ENCODE measurements at regions not wholly inside any gene's neighbourhood (a gene's known extent, or its start where the extent isn't known, plus 50 kb on each side); places are given as distances from the start of the nearest gene placed in this dataset.

DNA sequence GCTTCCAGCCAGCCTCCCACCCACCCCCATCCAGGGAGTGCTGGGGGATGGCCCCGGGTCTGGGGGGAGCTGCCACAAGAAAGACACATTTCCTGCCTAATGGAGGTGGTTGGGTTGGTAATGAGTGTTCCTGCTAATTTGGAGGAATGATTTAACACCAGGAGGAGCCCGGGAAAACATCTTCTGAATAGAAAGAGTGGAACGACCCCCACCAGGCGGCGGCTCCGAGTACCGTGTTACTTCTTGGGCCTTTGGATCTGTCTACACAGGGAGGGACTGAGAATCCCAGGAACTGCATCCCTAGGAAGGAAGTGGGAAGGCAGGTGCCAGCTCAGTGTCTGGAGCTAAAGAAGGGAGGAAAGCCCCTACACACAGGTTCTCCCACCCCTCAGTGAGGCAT, 64.6 kb downstream of the TSPAN17 start:
- no peak for DNase-seq (ENCODE audit: low read depth)

- no peak for DNase-seq (ENCODE audit: low read depth)
Measured at GRCh38 chr5:176712546-176713304, 65.4 kb downstream of the TSPAN17 start.

- no peak for DNase-seq (ENCODE audit: low read depth)
Measured at GRCh38 chr5:176713409-176713808, 66.1 kb downstream of the TSPAN17 start.

GRCh38 chr5:176714067-176714466, 66.8 kb downstream of the TSPAN17 start:
- DNase-seq (ENCODE audit: low read depth), result no peak

DNA sequence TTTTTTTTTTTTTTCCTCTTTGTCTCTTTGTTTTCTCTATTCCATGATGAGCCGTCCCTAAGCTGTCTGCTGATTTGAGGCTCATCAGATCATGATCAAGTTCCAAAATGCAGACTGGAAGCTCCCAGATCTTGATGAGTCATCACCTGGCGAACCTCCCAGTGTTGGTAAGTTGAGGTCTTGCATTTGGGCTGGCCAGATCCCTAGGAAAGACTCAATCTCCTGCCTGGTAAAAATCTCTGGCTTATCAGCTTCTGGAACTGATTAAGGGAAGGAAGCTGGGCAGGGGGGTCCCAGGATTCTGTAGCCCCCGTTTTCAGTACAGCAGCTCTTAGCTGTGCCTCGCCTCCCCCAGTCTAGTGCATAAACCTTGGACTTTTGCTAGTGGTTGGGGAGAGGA, 69.0 kb downstream of the TSPAN17 start:
- peak; percentile 31 for DNase-seq (ENCODE audit: low read depth)

DNA sequence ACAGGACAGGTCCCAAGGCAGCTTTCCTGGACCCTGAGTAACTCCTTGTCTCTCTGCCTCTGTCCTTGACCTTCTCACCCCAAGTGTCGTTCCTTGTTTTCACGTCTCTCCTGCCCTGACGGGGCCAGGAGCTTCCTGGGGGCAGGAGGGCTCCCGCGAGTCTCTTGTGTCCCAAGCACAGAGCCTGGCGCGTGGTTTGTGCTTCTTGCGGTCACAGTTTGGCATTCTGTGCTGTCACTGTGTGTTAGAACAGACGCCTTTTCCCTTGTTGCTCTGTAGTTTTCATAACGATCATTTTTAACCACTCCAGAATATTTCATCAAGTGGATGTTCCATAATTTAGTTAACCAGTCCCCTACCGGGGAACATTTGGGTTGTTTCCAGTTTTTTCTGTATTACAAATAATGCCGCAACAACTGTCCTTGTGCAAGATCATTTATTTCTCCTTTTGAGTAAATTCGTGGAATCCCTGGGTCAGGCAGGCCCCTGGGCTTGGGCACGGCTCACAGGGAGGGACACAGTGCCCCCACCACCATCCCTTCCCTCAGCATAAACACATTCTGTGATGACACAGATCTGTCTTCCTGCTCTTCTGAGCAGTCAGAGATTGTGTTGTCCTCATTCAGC, 71.9 kb downstream of the TSPAN17 start:
- no peak for DNase-seq (ENCODE audit: low read depth)

GRCh38 chr5:176721509-176721908, 74.2 kb downstream of the TSPAN17 start:
- no peak for DNase-seq (ENCODE audit: low read depth)

GRCh38 chr5:176722757-176723156, 75.5 kb downstream of the TSPAN17 start:
- DNase-seq (ENCODE audit: low read depth), result no peak

DNA sequence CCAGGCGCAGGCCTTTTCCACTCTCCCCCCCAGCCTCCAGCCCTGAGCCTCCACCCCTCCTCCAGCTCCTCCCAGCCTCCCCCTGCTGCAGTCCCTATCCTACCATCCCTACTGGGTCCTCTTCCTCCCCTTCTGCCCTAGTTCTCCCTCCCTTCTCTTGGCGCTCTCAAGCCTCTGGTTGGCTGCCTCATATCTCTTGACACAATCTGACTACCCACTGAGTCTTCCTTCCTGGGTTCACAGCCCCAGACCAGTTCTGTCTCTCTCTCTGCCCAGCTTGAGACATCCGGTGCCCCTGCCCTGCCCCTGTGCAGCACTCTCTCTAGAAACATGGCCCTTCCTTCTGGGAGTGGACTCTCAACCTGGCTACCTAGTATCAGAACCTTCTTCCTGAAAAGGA, 76.2 kb downstream of the TSPAN17 start:
- no peak for DNase-seq (ENCODE audit: low read depth)

GRCh38 chr5:176724472-176724871, 77.2 kb downstream of the TSPAN17 start:
- DNase-seq (ENCODE audit: low read depth), result no peak

DNA sequence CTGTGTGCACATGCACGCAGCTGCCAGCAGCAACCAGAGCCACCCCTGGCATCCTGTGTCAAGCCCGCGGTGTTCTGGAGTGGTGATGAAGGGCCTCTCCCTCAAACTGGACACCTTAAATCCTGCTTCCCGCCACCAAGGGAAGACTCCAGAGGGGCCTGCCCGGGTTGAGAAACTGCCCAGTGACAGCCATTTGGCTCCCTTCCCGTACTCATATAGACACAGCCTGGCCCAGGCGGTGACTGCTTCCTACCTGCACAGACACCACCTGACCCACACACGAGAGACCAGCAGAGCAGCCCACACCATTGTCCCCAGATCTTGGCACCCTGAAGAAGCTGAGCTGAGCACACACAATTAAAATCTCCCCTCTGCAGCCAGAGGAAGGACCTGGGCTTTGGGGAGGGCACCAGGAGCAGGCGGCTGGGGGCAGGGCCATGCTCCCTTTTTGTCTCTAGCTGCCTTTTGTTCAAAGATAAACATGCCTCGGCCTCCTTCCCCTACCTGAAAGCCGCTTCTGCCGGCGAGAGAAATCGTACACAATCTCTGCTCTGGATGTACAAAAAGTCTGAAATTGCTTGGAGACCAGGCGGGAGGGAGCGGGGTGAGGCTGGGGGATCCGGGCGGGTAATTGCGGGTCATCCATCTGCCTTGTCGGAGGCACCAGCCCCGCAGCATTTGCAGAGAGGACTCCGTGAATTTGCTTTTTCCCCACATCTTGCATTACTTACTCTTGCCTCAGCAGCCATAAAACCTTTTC, 78.4 kb downstream of the TSPAN17 start:
- DNase-seq (ENCODE audit: low read depth), result no peak

GRCh38 chr5:176726746-176727527, 79.7 kb downstream of the TSPAN17 start:
- no peak for DNase-seq (ENCODE audit: low read depth)

- no peak for DNase-seq (ENCODE audit: low read depth)
Measured at GRCh38 chr5:176727528-176727900, 80.2 kb downstream of the TSPAN17 start.

- no peak for DNase-seq (ENCODE audit: low read depth)
Measured at GRCh38 chr5:176727983-176728675, 80.8 kb downstream of the TSPAN17 start.

DNA sequence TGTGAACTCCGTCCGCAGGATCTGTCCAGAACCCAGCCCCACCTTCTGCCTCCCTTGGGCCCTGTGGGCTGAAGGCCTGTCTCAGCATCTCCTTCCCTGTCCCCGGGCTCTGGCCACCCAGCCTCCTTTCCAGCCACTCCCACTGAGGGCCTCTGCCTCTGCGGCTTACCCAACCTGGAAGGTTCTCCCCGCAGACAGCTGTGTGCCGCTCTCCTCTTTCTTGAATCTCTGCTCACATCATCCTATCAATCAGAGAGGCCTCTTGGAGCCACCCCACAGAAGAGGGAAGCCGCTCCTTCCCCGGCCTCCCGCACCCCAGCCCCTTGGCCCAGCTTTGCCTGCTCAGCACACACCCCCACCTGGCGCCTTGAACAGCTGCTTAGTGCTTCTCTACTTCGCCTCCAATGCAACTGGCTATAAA, 81.5 kb upstream of the UNC5A start:
- no peak for DNase-seq (ENCODE audit: low read depth)

DNA sequence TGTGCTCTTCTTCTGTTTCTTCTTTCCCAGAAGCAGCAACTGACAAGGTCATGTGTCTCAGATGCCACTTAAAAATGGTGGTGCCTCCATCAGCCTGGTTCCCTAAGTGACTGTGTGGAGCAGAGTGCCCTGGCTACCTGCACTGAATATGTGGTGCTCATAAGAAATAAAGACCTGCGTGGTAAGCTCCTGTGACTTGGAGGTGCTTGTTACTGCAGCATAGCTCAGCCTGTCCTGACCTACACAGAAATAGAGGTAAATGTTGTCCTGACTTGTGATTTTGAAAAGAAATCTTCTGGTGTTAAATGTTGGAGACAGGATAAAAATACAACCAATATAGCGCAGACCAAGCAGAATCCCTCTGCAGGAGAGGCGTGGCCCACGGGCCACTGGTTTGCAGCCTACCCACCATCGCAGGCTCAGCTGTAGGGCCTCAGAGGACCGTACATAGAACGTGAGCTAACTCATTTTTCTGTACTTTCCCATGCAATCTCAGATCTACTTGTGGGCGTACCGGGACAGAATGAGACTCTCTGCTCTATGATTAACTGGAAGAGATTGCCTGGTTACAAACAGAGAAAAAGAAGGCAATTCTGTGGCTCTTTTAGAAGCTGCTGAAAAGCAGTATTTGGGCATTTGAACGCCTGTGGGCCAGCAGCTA, 79.4 kb upstream of the UNC5A start:
- DNase-seq (ENCODE audit: low read depth), result no peak

GRCh38 chr5:176731506-176732160, 78.7 kb upstream of the UNC5A start:
- DNase-seq (ENCODE audit: low read depth), result no peak

DNA sequence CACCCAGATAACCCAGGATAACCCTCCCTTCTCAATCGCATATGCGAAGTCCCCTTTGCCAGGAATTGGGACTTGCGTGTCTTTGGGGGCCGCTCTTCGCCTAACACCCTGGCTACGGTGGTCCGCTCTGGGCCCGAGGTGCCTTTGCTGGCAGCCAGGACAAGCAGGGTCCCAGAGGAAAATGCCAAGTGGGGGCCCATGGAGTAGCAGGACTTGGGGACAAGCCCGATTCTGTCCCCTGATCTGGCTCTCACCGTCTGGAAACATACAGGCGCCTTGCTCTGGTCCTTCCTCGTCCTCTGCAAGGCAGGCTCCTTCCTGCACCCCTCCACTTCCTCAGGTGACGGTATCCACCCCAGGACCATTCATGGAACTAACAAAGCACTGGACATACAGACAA, 78.1 kb upstream of the UNC5A start:
- DNase-seq (ENCODE audit: low read depth), result no peak

DNA sequence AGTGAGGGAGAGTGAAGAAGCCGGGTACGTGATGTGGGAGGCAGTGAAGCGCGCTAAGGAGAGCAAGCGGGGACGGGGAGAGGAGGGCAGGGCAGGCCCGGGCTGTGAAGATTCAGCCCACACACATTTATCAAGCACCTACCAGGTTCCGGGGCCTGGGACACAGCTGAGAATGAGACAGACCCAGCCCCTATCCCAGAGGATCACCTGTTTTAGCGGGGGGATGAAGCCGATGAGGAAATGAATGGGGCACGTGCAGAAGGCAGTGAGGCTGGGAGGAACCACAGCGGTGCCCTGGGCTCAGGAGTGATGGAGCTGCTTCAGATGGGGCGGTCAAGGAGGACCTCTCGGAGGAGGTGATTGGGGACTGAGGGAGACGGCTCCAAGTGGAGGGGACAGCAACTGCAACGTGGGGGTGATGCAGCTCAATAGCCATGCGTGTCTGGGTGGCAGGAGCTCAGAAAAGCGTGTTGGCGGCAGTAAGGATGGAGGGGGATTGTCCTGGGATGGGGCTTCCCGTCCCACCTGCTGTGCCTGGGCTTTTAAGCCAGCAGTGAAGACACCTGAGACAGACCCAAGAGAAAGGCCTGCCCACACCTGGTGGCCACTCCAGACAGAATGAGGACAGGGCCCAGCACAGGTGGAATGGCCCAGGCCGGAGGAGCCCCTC, 77.5 kb upstream of the UNC5A start:
- DNase-seq (ENCODE audit: low read depth), result no peak

Data from GM04503 (cell line).